ENCODE measurements at regions not wholly inside any gene's neighbourhood (a gene's known extent, or its start where the extent isn't known, plus 50 kb on each side); places are given as distances from the start of the nearest gene placed in this dataset.

GRCh38 chr3:25960776-25961175, 170.9 kb downstream of the OXSM start:
- FAIRE-seq (no peak), DNase-seq (ENCODE audit: insufficient read length, low spot score) (no peak)
- TF ChIP-seq POLR2AphosphoS5 (IDR thresholded peaks at IDR 0.05; ENCODE audit: low read depth, low read length) (no peak), TAF1 (IDR thresholded peaks at IDR 0.05; ENCODE audit: low read depth, low read length) (no peak), SPI1 (IDR thresholded peaks at IDR 0.05; ENCODE audit: low read depth, low read length) (no peak), POU2F2 (IDR thresholded peaks at IDR 0.05; ENCODE audit: low read depth, low read length) (no peak), PAX5 (IDR thresholded peaks at IDR 0.05; ENCODE audit: insufficient read depth, low read length, severe bottlenecking) (no peak), POLR2A (IDR thresholded peaks at IDR 0.05; ENCODE audit: low read depth, low read length) (no peak)

- no peak for DNase-seq (ENCODE audit: insufficient read length, low spot score)
- FAIRE-seq: no peak
- no peak for TF ChIP-seq PAX5 (IDR thresholded peaks at IDR 0.05; ENCODE audit: insufficient read depth, low read length, severe bottlenecking)
- TF ChIP-seq TAF1 (IDR thresholded peaks at IDR 0.05; ENCODE audit: low read depth, low read length): no peak
- no peak for TF ChIP-seq POU2F2 (IDR thresholded peaks at IDR 0.05; ENCODE audit: low read depth, low read length)
- no peak for TF ChIP-seq SPI1 (IDR thresholded peaks at IDR 0.05; ENCODE audit: low read depth, low read length)
- TF ChIP-seq POLR2A (IDR thresholded peaks at IDR 0.05; ENCODE audit: low read depth, low read length): no peak
- TF ChIP-seq POLR2AphosphoS5 (IDR thresholded peaks at IDR 0.05; ENCODE audit: low read depth, low read length): no peak
Measured at GRCh38 chr3:25962255-25962654, 172.4 kb downstream of the OXSM start.

- no peak for TF ChIP-seq POLR2A (IDR thresholded peaks at IDR 0.05; ENCODE audit: low read depth, low read length)
Measured at GRCh38 chr3:25964141-25964540, 174.3 kb downstream of the OXSM start.

GRCh38 chr3:25967385-25967784, 177.5 kb downstream of the OXSM start:
- DNase-seq (ENCODE audit: insufficient read length, low spot score) (no peak), FAIRE-seq (no peak)
- TF ChIP-seq POLR2AphosphoS5 (IDR thresholded peaks at IDR 0.05; ENCODE audit: low read depth, low read length) (no peak), TAF1 (IDR thresholded peaks at IDR 0.05; ENCODE audit: low read depth, low read length) (no peak), PAX5 (IDR thresholded peaks at IDR 0.05; ENCODE audit: insufficient read depth, low read length, severe bottlenecking) (no peak), SPI1 (IDR thresholded peaks at IDR 0.05; ENCODE audit: low read depth, low read length) (no peak), POLR2A (IDR thresholded peaks at IDR 0.05; ENCODE audit: low read depth, low read length) (no peak), POU2F2 (IDR thresholded peaks at IDR 0.05; ENCODE audit: low read depth, low read length) (no peak)

More at GRCh38 chr3:25964141-25964540, 174.3 kb downstream of the OXSM start:
- DNase-seq (ENCODE audit: insufficient read length, low spot score) (no peak), FAIRE-seq (no peak)

DNA sequence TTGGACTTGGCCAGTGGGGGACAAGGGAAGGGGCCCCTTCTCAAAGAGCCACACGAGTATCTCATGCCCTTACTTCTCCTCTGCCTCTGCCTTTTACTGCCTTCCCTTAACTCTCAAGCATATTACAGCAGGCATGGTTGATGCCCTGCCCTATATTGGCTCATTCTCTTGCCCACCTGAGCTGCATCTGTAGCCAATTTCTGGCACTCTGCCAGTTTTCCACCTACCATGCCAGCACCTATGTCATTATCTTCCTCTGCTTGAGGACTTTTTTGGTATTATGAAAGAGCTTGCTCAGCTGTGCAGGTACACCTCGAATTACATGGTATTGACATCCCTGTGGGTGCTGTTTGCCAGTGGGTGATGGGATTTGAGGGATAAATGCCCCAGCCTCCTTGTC, 181.8 kb downstream of the OXSM start:
- FAIRE-seq (no peak), DNase-seq (ENCODE audit: insufficient read length, low spot score) (no peak)
- no peak for TF ChIP-seq POLR2A (IDR thresholded peaks at IDR 0.05; ENCODE audit: low read depth, low read length)
- no peak for TF ChIP-seq TAF1 (IDR thresholded peaks at IDR 0.05; ENCODE audit: low read depth, low read length)
- TF ChIP-seq POU2F2 (IDR thresholded peaks at IDR 0.05; ENCODE audit: low read depth, low read length): no peak
- no peak for TF ChIP-seq SPI1 (IDR thresholded peaks at IDR 0.05; ENCODE audit: low read depth, low read length)
- TF ChIP-seq PAX5 (IDR thresholded peaks at IDR 0.05; ENCODE audit: insufficient read depth, low read length, severe bottlenecking): no peak
- no peak for TF ChIP-seq POLR2AphosphoS5 (IDR thresholded peaks at IDR 0.05; ENCODE audit: low read depth, low read length)

DNA sequence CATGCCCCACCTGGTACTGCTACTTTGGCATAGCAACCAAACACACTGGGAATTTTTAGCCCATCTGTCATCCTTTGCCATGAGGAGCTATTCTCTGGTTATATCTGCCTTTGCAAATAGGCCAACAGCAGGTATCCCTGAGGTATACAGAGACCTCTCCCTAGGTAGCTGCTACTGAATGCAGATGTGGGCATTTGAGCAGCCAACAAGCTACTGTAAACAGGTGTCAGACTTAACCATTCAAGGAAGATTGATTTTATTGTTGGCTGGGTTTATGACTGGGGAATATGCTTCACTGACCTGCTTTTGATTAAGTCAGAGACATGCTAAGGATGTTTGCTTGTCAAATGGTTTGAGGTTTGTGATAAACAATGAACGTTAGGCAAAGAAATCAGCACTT, 183.2 kb downstream of the OXSM start:
- no peak for DNase-seq (ENCODE audit: insufficient read length, low spot score)
- TF ChIP-seq TAF1 (IDR thresholded peaks at IDR 0.05; ENCODE audit: low read depth, low read length): no peak
- TF ChIP-seq POU2F2 (IDR thresholded peaks at IDR 0.05; ENCODE audit: low read depth, low read length): no peak
- no peak for TF ChIP-seq SPI1 (IDR thresholded peaks at IDR 0.05; ENCODE audit: low read depth, low read length)
- no peak for TF ChIP-seq POLR2A (IDR thresholded peaks at IDR 0.05; ENCODE audit: low read depth, low read length)
- TF ChIP-seq PAX5 (IDR thresholded peaks at IDR 0.05; ENCODE audit: insufficient read depth, low read length, severe bottlenecking): no peak
- TF ChIP-seq POLR2AphosphoS5 (IDR thresholded peaks at IDR 0.05; ENCODE audit: low read depth, low read length): no peak
- no peak for FAIRE-seq

- TF ChIP-seq TAF1 (IDR thresholded peaks at IDR 0.05; ENCODE audit: low read depth, low read length): no peak
- no peak for FAIRE-seq
- DNase-seq (ENCODE audit: insufficient read length, low spot score): no peak
Measured at GRCh38 chr3:25982756-25983155, 192.9 kb downstream of the OXSM start.

DNA sequence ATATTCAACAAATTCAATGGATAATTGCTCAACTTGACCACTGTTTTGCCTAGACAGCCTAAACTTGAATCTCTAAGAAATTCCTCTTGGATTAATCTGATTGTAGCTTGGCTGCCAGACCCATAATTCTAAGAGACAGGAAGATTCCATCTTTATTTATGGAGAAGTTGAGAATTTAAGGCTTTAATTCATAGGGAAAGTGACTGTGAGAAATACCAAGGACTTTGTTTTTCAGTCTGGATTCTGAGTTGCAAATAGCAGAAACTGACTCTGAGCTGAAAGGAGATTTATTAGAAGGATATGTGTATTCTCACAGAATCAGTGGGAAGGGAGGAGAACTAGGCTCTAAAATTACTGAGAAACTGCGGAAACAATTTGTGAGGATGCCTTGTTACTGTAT, 195.7 kb downstream of the OXSM start:
- DNase-seq (ENCODE audit: insufficient read length, low spot score): no peak
- TF ChIP-seq POU2F2 (IDR thresholded peaks at IDR 0.05; ENCODE audit: low read depth, low read length): no peak
- TF ChIP-seq PAX5 (IDR thresholded peaks at IDR 0.05; ENCODE audit: insufficient read depth, low read length, severe bottlenecking): no peak
- TF ChIP-seq SPI1 (IDR thresholded peaks at IDR 0.05; ENCODE audit: low read depth, low read length): no peak
- TF ChIP-seq TAF1 (IDR thresholded peaks at IDR 0.05; ENCODE audit: low read depth, low read length): no peak
- TF ChIP-seq POLR2A (IDR thresholded peaks at IDR 0.05; ENCODE audit: low read depth, low read length): no peak
- no peak for TF ChIP-seq POLR2AphosphoS5 (IDR thresholded peaks at IDR 0.05; ENCODE audit: low read depth, low read length)
- FAIRE-seq: no peak

DNA sequence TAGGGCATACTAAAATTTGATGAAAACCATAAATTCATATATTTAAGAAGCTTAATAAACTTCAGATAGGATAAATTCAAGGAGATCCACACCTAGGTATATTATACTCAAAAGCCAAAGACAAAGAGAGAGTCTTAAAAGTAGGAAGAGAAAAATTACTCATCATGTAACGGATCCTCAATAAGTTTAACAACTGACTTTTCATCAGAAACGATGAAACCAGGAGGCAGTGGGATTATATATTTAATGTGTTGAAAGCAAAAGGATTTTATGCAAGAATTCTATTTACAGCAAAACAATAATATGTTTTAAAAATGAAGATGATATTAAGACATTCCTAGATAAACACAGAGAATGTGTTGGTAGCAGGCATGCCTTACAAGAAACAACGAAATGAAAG, 202.7 kb downstream of the OXSM start:
- no peak for TF ChIP-seq POU2F2 (IDR thresholded peaks at IDR 0.05; ENCODE audit: low read depth, low read length)
- TF ChIP-seq PAX5 (IDR thresholded peaks at IDR 0.05; ENCODE audit: insufficient read depth, low read length, severe bottlenecking): no peak
- no peak for TF ChIP-seq POLR2AphosphoS5 (IDR thresholded peaks at IDR 0.05; ENCODE audit: low read depth, low read length)
- no peak for TF ChIP-seq POLR2A (IDR thresholded peaks at IDR 0.05; ENCODE audit: low read depth, low read length)
- no peak for TF ChIP-seq TAF1 (IDR thresholded peaks at IDR 0.05; ENCODE audit: low read depth, low read length)
- no peak for TF ChIP-seq SPI1 (IDR thresholded peaks at IDR 0.05; ENCODE audit: low read depth, low read length)
- no peak for DNase-seq (ENCODE audit: insufficient read length, low spot score)
- no peak for FAIRE-seq

DNA sequence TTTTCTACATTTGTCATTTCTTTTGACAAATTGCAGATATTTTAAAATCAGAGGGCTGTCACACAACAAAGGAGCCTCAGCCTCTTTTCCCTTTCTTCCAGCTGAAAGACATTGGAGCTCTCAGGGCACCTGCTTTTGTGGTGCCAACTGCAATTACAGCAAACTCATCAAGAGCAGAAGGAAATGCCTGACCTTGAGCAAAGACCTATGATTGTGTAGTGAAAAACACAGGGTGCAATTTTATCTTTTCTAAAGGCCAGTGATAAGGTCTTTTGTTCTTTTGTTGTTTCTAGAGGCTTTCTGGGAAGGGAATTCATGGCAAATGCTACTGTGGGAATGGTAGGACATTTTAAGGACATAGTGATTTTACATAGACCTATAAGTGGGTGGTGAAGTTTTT, 214.3 kb downstream of the OXSM start:
- DNase-seq (ENCODE audit: insufficient read length, low spot score) (no peak), FAIRE-seq (no peak)

More for the DNA sequence above, 214.3 kb downstream of the OXSM start:
- no peak for TF ChIP-seq POLR2A (IDR thresholded peaks at IDR 0.05; ENCODE audit: low read depth, low read length)
- no peak for TF ChIP-seq POU2F2 (IDR thresholded peaks at IDR 0.05; ENCODE audit: low read depth, low read length)
- TF ChIP-seq SPI1 (IDR thresholded peaks at IDR 0.05; ENCODE audit: low read depth, low read length): no peak
- TF ChIP-seq POLR2AphosphoS5 (IDR thresholded peaks at IDR 0.05; ENCODE audit: low read depth, low read length): no peak
- no peak for TF ChIP-seq PAX5 (IDR thresholded peaks at IDR 0.05; ENCODE audit: insufficient read depth, low read length, severe bottlenecking)
- no peak for TF ChIP-seq TAF1 (IDR thresholded peaks at IDR 0.05; ENCODE audit: low read depth, low read length)

Measured in GM12891 (cell line).